Panc1 (cell line): ENCODE measurements at regions not wholly inside any gene's neighbourhood (a gene's known extent, or its start where the extent isn't known, plus 50 kb on each side); places are given as distances from the start of the nearest gene placed in this dataset.

Source experiments
- ATAC-seq: fragments of 200-7000 bp; cut with Tn5 transposase; 2 replicates; pipeline ENCODE4 v1.9.1; 2020; ENCODE audit warnings: mild to moderate bottlenecking, moderate library complexity
- BruUV-seq: library from RNA; stranded (reverse); fragments of 400-500 nt; replicated peaks from 2 replicates; lab custom pipeline; 2021; lab: Mats Ljungman, UMichigan
- CTCF ChIA-PET: fragments of 300-600 bp; sonication (Branson Sonifier 250); formaldehyde crosslinking; loops from one replicate; lab custom pipeline; 2022; ENCODE audit warnings: antibody characterized with exemption; lab: Charles Lee
- POLR2A ChIA-PET: fragments of 300-600 bp; sonication (Branson Sonifier 250); formaldehyde crosslinking; loops from one replicate; lab custom pipeline; 2022; ENCODE audit warnings: antibody characterized with exemption; lab: Charles Lee
- DNase-seq: peaks from one replicate; pipeline ENCODE4 v3.0.0-alpha.2; 2010; ENCODE audit warnings: low read depth, low spot score
- H3K27ac ChIP-seq: 2 replicates; pipeline ENCODE4 v1.5.1; 2011; ENCODE audit warnings: mild to moderate bottlenecking, low read length, inconsistent platforms
- H3K27me3 ChIP-seq: fragments of 200-500 bp; sonication (Bioruptor generic); 2 replicates; pipeline ENCODE4 v1.6.0; 2014; ENCODE audit warnings: low read length, inconsistent platforms; ENCODE audit not compliant: control insufficient read depth, insufficient read depth
- H3K36me3 ChIP-seq: fragments of 200-500 bp; sonication (Bioruptor generic); 2 replicates; pipeline ENCODE4 v1.5.1; 2014; ENCODE audit warnings: inconsistent platforms, mild to moderate bottlenecking, low read length, moderate library complexity; ENCODE audit not compliant: control insufficient read depth, insufficient read depth
- H3K4me1 ChIP-seq: 2 replicates; pipeline ENCODE4 v1.5.1; 2011; ENCODE audit warnings: inconsistent platforms, mild to moderate bottlenecking, low read length, moderate library complexity; ENCODE audit not compliant: control insufficient read depth, insufficient read depth
- H3K4me3 ChIP-seq, 2 experiments: 2 replicates each; pipeline ENCODE4 v1.5.1; 2011 to 2012; ENCODE audit warnings: low read depth in 2 of 2, low read length in 2 of 2, mild to moderate bottlenecking in 2 of 2, inconsistent platforms in 1 of 2, moderate library complexity in 1 of 2
- H3K9me3 ChIP-seq: fragments of 200-500 bp; sonication (Bioruptor generic); 2 replicates; pipeline ENCODE4 v1.5.1; 2014; ENCODE audit warnings: low read depth, mild to moderate bottlenecking, inconsistent platforms, low read length, moderate library complexity; ENCODE audit not compliant: control insufficient read depth, insufficient read depth
- CTCF ChIP-seq: fragments of 450-650 bp; IDR thresholded peaks from 2 replicates; pipeline ENCODE4 v1.5.1; 2017; ENCODE audit warnings: mild to moderate bottlenecking
- POLR2AphosphoS5 ChIP-seq: IDR thresholded peaks from 2 replicates; pipeline ENCODE4 v1.6.1; 2012; ENCODE audit warnings: mild to moderate bottlenecking, low read depth, low read length, moderate library complexity
- REST ChIP-seq, 2 experiments: IDR thresholded peaks; 2 replicates each; pipeline ENCODE4 v1.6.1; 2011 to 2012; ENCODE audit warnings: low read depth in 2 of 2, control low read depth in 1 of 2, low read length in 1 of 2, mild to moderate bottlenecking in 1 of 2, moderate library complexity in 1 of 2; ENCODE audit not compliant: insufficient read depth in 1 of 2
- SIN3A ChIP-seq: IDR thresholded peaks from 2 replicates; pipeline ENCODE4 v1.6.1; 2012; ENCODE audit warnings: low read depth, mild to moderate bottlenecking, low read length, moderate library complexity, borderline replicate concordance; ENCODE audit not compliant: insufficient read depth
- TCF7L2 ChIP-seq: IDR thresholded peaks from 2 replicates; pipeline ENCODE4 v1.6.1; 2011; ENCODE audit warnings: mild to moderate bottlenecking, low read depth, low read length, inconsistent platforms
- in situ Hi-C: cut with HindIII; loops from 2 replicates; pipeline ENCODE4 v1.10.0; 2016; ENCODE audit warnings: low sequenced_read_pairs, low pct_unique_long_range_greater_than_20kb
- intact Hi-C: fragments of 100-400 bp; cut with micrococcal nuclease; formaldehyde crosslinking; loops from one replicate; pipeline ENCODE4 v1.10.0; 2022; ENCODE audit not compliant: unreplicated experiment

- intact Hi-C loops (no loop called here), in situ Hi-C loops (no loop called here)
- no peak for DNase-seq
- Histone ChIP-seq H3K36me3 (no peaks in the 10 kb centered on the region), H3K4me3 (no peak overlapping the region), H3K9me3 (no peaks in the 10 kb centered on the region), H3K4me1 (no peaks in the 10 kb centered on the region), H3K27me3 (no peaks in the 10 kb centered on the region), H3K27ac (no peak overlapping the region)
- ATAC-seq, result no peak
- POLR2A ChIA-PET, result no interaction called here
- CTCF ChIA-PET, result no interaction called here
- no TSS peak for BruUV-seq
- no peak for TF ChIP-seq TCF7L2
- TF ChIP-seq CTCF, result no peak
- no peak for TF ChIP-seq POLR2AphosphoS5
- TF ChIP-seq SIN3A, result no peak
- no peak for TF ChIP-seq REST (IDR thresholded peaks at IDR 0.05; ENCODE audit: insufficient read depth in 1 of 2, low read depth in 2 of 2, low read length in 1 of 2)
Measured at GRCh38 chr3:82834098-82834497, 1072.7 kb upstream of the GBE1 start.

GRCh38 chr3:82824491-82824890, 1063.0 kb upstream of the GBE1 start:
- Histone ChIP-seq H3K27me3 (no peaks in the 10 kb centered on the region), H3K36me3 (no peaks in the 10 kb centered on the region), H3K4me1 (no peaks in the 10 kb centered on the region), H3K4me3 (no peak overlapping the region), H3K27ac (no peak overlapping the region), H3K9me3 (no peaks in the 10 kb centered on the region)
- no TSS peak for BruUV-seq
- no peak for TF ChIP-seq TCF7L2
- TF ChIP-seq SIN3A, result no peak
- TF ChIP-seq REST (IDR thresholded peaks at IDR 0.05; ENCODE audit: insufficient read depth in 1 of 2, low read depth in 2 of 2, low read length in 1 of 2), result no peak
- TF ChIP-seq CTCF, result no peak
- no peak for TF ChIP-seq POLR2AphosphoS5
- DNase-seq, result no peak
- in situ Hi-C loops (no loop called here), intact Hi-C loops (no loop called here)
- ATAC-seq, result no peak
- ChIA-PET CTCF (no interaction called here), POLR2A (no interaction called here)
